Kidney epithelial cell (primary cell): ENCODE measurements at regions not wholly inside any gene's neighbourhood (a gene's known extent, or its start where the extent isn't known, plus 50 kb on each side); places are given as distances from the start of the nearest gene placed in this dataset.

ENCODE experiments used
- DNase-seq: peaks from one replicate; pipeline ENCODE4 v3.0.0-alpha.2; 2010; ENCODE audit warnings: low read depth
- H3K27me3 ChIP-seq: 2 replicates; pipeline ENCODE4 v1.6.0; 2011; ENCODE audit warnings: low read length; ENCODE audit not compliant: control insufficient read depth, insufficient read depth
- H3K36me3 ChIP-seq: 2 replicates; pipeline ENCODE4 v1.5.1; 2011; ENCODE audit warnings: low read length; ENCODE audit not compliant: control insufficient read depth, insufficient read depth
- H3K4me3 ChIP-seq: 2 replicates; pipeline ENCODE4 v1.5.1; 2011; ENCODE audit warnings: low read depth, mild to moderate bottlenecking, control low read depth, low read length
- CTCF ChIP-seq: IDR thresholded peaks from 2 replicates; pipeline ENCODE4 v1.5.1; 2011; ENCODE audit warnings: mild to moderate bottlenecking, moderate library complexity, low read length, control low read depth, inconsistent platforms; ENCODE audit not compliant: insufficient read depth, poor library complexity, severe bottlenecking

- no peak for DNase-seq
- H3K36me3 ChIP-seq, result no peaks in the 10 kb centered on the region
- TF ChIP-seq CTCF, result no peak
- H3K4me3 ChIP-seq, result no peak overlapping the region
- no peaks in the 10 kb centered on the region for H3K27me3 ChIP-seq
Measured at GRCh38 chr1:4019606-4020331, 119.7 kb upstream of the C1orf174 start.

- Histone ChIP-seq H3K4me3 (no peak overlapping the region), H3K36me3 (no peaks in the 10 kb centered on the region), H3K27me3 (no peaks in the 10 kb centered on the region)
- DNase-seq, result no peak
- no peak for TF ChIP-seq CTCF
Measured at GRCh38 chr1:4020449-4020848, 120.4 kb upstream of the C1orf174 start.

GRCh38 chr1:4021136-4021973 is 121.3 kb upstream of the C1orf174 start:
- no peak for DNase-seq
- no peaks in the 10 kb centered on the region for H3K27me3 ChIP-seq
- no peaks in the 10 kb centered on the region for H3K36me3 ChIP-seq
- no peak overlapping the region for H3K4me3 ChIP-seq
- TF ChIP-seq CTCF, result no peak

- no peak for TF ChIP-seq CTCF
- no peaks in the 10 kb centered on the region for H3K27me3 ChIP-seq
- H3K36me3 ChIP-seq, result no peaks in the 10 kb centered on the region
- H3K4me3 ChIP-seq, result no peak overlapping the region
- no peak for DNase-seq
Measured at GRCh38 chr1:4021974-4022268, 121.8 kb upstream of the C1orf174 start.

GRCh38 chr1:4022715-4023114 is 122.6 kb upstream of the C1orf174 start:
- TF ChIP-seq CTCF, result no peak

More at GRCh38 chr1:4022715-4023114, 122.6 kb upstream of the C1orf174 start:
- Histone ChIP-seq H3K36me3 (no peaks in the 10 kb centered on the region), H3K4me3 (no peak overlapping the region), H3K27me3 (no peaks in the 10 kb centered on the region)
- DNase-seq, result no peak
